ENCODE measurements at regions not wholly inside any gene's neighbourhood (a gene's known extent, or its start where the extent isn't known, plus 50 kb on each side); places are given as distances from the start of the nearest gene placed in this dataset.

- no peak for TF ChIP-seq CTCF (IDR thresholded peaks at IDR 0.05)
- TF ChIP-seq POLR2A (IDR thresholded peaks at IDR 0.05) = no peak
Observed at GRCh38 chr11:80163011-80163410, 722.2 kb upstream of the TENM4 start.
